PC-9 (cell line): ENCODE measurements at regions not wholly inside any gene's neighbourhood (a gene's known extent, or its start where the extent isn't known, plus 50 kb on each side); places are given as distances from the start of the nearest gene placed in this dataset.

Experiments used
- BruUV-seq: library from RNA; stranded (reverse); fragments of 400-500 nt; replicated peaks from 2 replicates; lab custom pipeline; 2021; lab: Mats Ljungman, UMichigan
- CTCF ChIA-PET: fragments of 300-600 bp; sonication (Branson Sonifier 250); formaldehyde crosslinking; loops from one replicate; lab custom pipeline; 2022; ENCODE audit warnings: antibody characterized with exemption; lab: Charles Lee
- POLR2A ChIA-PET: fragments of 300-600 bp; sonication (Branson Sonifier 250); formaldehyde crosslinking; loops from one replicate; lab custom pipeline; 2022; ENCODE audit warnings: antibody characterized with exemption; ENCODE audit not compliant: unreplicated experiment; lab: Charles Lee
- DNase-seq, 2 experiments: peaks; one replicate each; pipeline versions ENCODE4 v3.0.0 to v3.0.0-alpha.2; 2015 to 2022; ENCODE audit warnings: mixed read lengths in 1 of 2
- H2AFZ ChIP-seq: fragments of 200-600 bp; sonication (generic); 2 replicates; pipeline ENCODE4 v1.8.1; 2017; ENCODE audit warnings: antibody characterized with exemption
- H3F3A ChIP-seq: fragments of 200-600 bp; sonication (generic); 2 replicates; pipeline ENCODE4 v1.8.1; 2017; ENCODE audit warnings: antibody characterized with exemption, mild to moderate bottlenecking, low read depth; ENCODE audit not compliant: insufficient read depth
- H3K27ac ChIP-seq: fragments of 200-600 bp; sonication (generic); 2 replicates; pipeline ENCODE4 v1.6.1; 2016; ENCODE audit warnings: mixed run types
- H3K27me3 ChIP-seq: fragments of 200-600 bp; sonication (generic); 2 replicates; pipeline ENCODE4 v1.6.1; 2016; ENCODE audit warnings: low read depth, mixed run types; ENCODE audit not compliant: insufficient read depth
- H3K36me3 ChIP-seq: fragments of 200-600 bp; sonication (generic); 2 replicates; pipeline ENCODE4 v1.6.1; 2016; ENCODE audit warnings: low read depth, mixed run types
- H3K4me1 ChIP-seq: fragments of 200-600 bp; sonication (generic); replicated peaks from 2 replicates; pipeline ENCODE4 v1.6.1; 2016; ENCODE audit warnings: mixed run types; ENCODE audit not compliant: insufficient read depth
- H3K4me2 ChIP-seq: fragments of 200-600 bp; sonication (generic); 2 replicates; pipeline ENCODE4 v1.6.1; 2017; ENCODE audit warnings: mixed run types
- H3K4me3 ChIP-seq: fragments of 200-600 bp; sonication (generic); 2 replicates; pipeline ENCODE4 v1.6.1; 2016; ENCODE audit warnings: mixed run types
- H3K79me2 ChIP-seq: fragments of 200-600 bp; sonication (generic); 2 replicates; pipeline ENCODE4 v1.6.1; 2017; ENCODE audit warnings: low read depth, mixed run types
- H3K9me2 ChIP-seq: fragments of 200-600 bp; sonication (generic); 2 replicates; pipeline ENCODE4 v1.8.1; 2017; ENCODE audit warnings: mild to moderate bottlenecking; ENCODE audit not compliant: insufficient read depth
- H3K9me3 ChIP-seq: fragments of 200-600 bp; sonication (generic); 2 replicates; pipeline ENCODE4 v1.8.1; 2016; ENCODE audit warnings: low read depth; ENCODE audit not compliant: insufficient read depth
- H4K20me1 ChIP-seq: fragments of 200-600 bp; sonication (generic); 2 replicates; pipeline ENCODE4 v1.8.1; 2017; ENCODE audit not compliant: insufficient read depth
- CTCF ChIP-seq: fragments of 200-600 bp; sonication (generic); conservative IDR thresholded peaks from 2 replicates; pipeline ENCODE4 v1.6.1; 2017; ENCODE audit warnings: mixed run types, antibody characterized with exemption, mild to moderate bottlenecking, moderate library complexity
- EZH2 ChIP-seq: fragments of 200-600 bp; sonication (generic); IDR thresholded peaks from 2 replicates; pipeline ENCODE4 v1.8.0; 2017; ENCODE audit warnings: antibody characterized with exemption, low read depth
- intact Hi-C: fragments of 100-400 bp; cut with micrococcal nuclease; formaldehyde crosslinking; loops from one replicate; pipeline ENCODE4 v1.10.0; 2022; ENCODE audit not compliant: unreplicated experiment

DNA sequence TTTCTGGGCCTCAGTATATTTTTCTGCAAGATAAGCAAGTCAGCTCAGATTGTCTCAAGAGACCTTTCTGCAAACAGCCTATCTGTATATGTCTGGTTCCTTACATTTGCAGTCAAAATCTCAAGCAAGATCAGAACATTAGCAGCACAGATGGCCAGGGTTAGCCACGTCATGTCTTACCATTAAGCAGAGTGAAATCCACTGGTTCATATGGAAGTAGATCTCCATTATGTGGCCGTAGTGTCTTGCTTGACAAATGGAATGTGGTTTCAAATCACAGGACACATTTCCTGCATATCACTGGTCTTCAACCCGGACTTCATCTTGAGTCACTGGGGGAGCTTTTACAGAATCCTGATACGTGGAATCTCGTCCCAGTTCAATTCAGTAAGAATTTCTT is 500.2 kb downstream of the FBXO15 start:
- H3K9me3 ChIP-seq = no peaks in the 10 kb centered on the region
- peaks cover 18% of the 10 kb centered on the region; the same call in 1 of the 2 replicates for H3K4me1 ChIP-seq
- intact Hi-C loops = no loop called here
- BruUV-seq = no TSS peak
- no peak for TF ChIP-seq CTCF
- TF ChIP-seq EZH2 = no peak
- no peaks in the 10 kb centered on the region for H3K36me3 ChIP-seq
- DNase-seq = no peak
- no peaks in the 10 kb centered on the region for H3K27me3 ChIP-seq
- CTCF ChIA-PET = no interaction called here
- H3K27ac ChIP-seq = no peak overlapping the region
- 0 out of 2 replicates have a peak, but pooled peaks cover 2% of the 10 kb centered on the region for H3F3A ChIP-seq
- no peaks in the 10 kb centered on the region for H4K20me1 ChIP-seq
- no peak overlapping the region for H3K4me2 ChIP-seq
- no peak overlapping the region for H3K4me3 ChIP-seq
- H3K79me2 ChIP-seq = no peaks in the 10 kb centered on the region
- no peak overlapping the region for H2AFZ ChIP-seq
- POLR2A ChIA-PET = no interaction called here
- H3K9me2 ChIP-seq = 0 out of 2 replicates have a peak, but pooled peaks cover 5% of the 10 kb centered on the region

GRCh38 chr18:73646772-73647171 is 500.9 kb downstream of the FBXO15 start:
- DNase-seq = no peak
- H4K20me1 ChIP-seq = no peaks in the 10 kb centered on the region
- no TSS peak for BruUV-seq
- H3K36me3 ChIP-seq = no peaks in the 10 kb centered on the region
- intact Hi-C loops = no loop called here
- no peak overlapping the region for H2AFZ ChIP-seq
- H3K4me2 ChIP-seq = no peak overlapping the region
- H3K9me2 ChIP-seq = 0 out of 2 replicates have a peak, but pooled peaks cover 5% of the 10 kb centered on the region
- H3K79me2 ChIP-seq = no peaks in the 10 kb centered on the region
- H3F3A ChIP-seq = 0 out of 2 replicates have a peak, but pooled peaks cover 2% of the 10 kb centered on the region
- H3K4me1 ChIP-seq = peaks cover 18% of the 10 kb centered on the region; the same call in 1 of the 2 replicates
- CTCF ChIA-PET = no interaction called here
- no peak overlapping the region for H3K27ac ChIP-seq
- no peaks in the 10 kb centered on the region for H3K9me3 ChIP-seq
- POLR2A ChIA-PET = no interaction called here
- no peak for TF ChIP-seq CTCF
- no peak for TF ChIP-seq EZH2
- no peak overlapping the region for H3K4me3 ChIP-seq
- no peaks in the 10 kb centered on the region for H3K27me3 ChIP-seq

- H3K4me2 ChIP-seq = no peak overlapping the region
- DNase-seq = no peak
- H3K27me3 ChIP-seq = no peaks in the 10 kb centered on the region
- no peak overlapping the region for H3K4me3 ChIP-seq
- H3K9me2 ChIP-seq = 0 out of 2 replicates have a peak, but pooled peaks cover 5% of the 10 kb centered on the region
- H3K4me1 ChIP-seq = peaks cover 18% of the 10 kb centered on the region; the same call in 1 of the 2 replicates
- POLR2A ChIA-PET = interaction anchor here (0.6 kb wide), 1 partner anchor 850 kb away, joined by 3 read pairs; the partner anchor contains the start of gene CNDP2
- no peak overlapping the region for H2AFZ ChIP-seq
- no peaks in the 10 kb centered on the region for H3K9me3 ChIP-seq
- TF ChIP-seq EZH2 (no peak), CTCF (no peak)
- H3K36me3 ChIP-seq = no peaks in the 10 kb centered on the region
- no peaks in the 10 kb centered on the region for H3K79me2 ChIP-seq
- CTCF ChIA-PET = no interaction called here
- no peaks in the 10 kb centered on the region for H4K20me1 ChIP-seq
- BruUV-seq = no TSS peak
- 0 out of 2 replicates have a peak, but pooled peaks cover 2% of the 10 kb centered on the region for H3F3A ChIP-seq
- no peak overlapping the region for H3K27ac ChIP-seq
- intact Hi-C loops = no loop called here
These were observed 501.4 kb downstream of the FBXO15 start for GRCh38 chr18:73646196-73646595.
